H9 (cell line): ENCODE measurements at regions not wholly inside any gene's neighbourhood (a gene's known extent, or its start where the extent isn't known, plus 50 kb on each side); places are given as distances from the start of the nearest gene placed in this dataset.

Experiments used
- DNase-seq: peaks from one replicate; pipeline ENCODE4 v3.0.0-alpha.2; 2017
- H2AFZ ChIP-seq: one replicate; pipeline ENCODE4 v1.6.1; 2013; ENCODE audit warnings: mild to moderate bottlenecking, low read length, control low read depth, moderate library complexity
- H2AK5ac ChIP-seq: 2 replicates; pipeline ENCODE4 v1.6.1; 2013; ENCODE audit warnings: low read length, control low read depth, mixed read lengths; ENCODE audit not compliant: insufficient read length
- H2BK120ac ChIP-seq: one replicate; pipeline ENCODE4 v1.6.1; 2013; ENCODE audit warnings: low read depth, mild to moderate bottlenecking, low read length, control low read depth, inconsistent platforms; ENCODE audit not compliant: poor library complexity, severe bottlenecking
- H2BK12ac ChIP-seq: 2 replicates; pipeline ENCODE4 v1.6.1; 2013; ENCODE audit warnings: low read length, control low read depth, mixed read lengths, low read depth; ENCODE audit not compliant: insufficient read length
- H2BK15ac ChIP-seq: 2 replicates; pipeline ENCODE4 v1.6.1; 2013; ENCODE audit warnings: low read depth, low read length, control low read depth
- H2BK20ac ChIP-seq: one replicate; pipeline ENCODE4 v1.6.1; 2013; ENCODE audit warnings: low read depth, mild to moderate bottlenecking, low read length, control low read depth, inconsistent platforms; ENCODE audit not compliant: poor library complexity, severe bottlenecking
- H2BK5ac ChIP-seq: 2 replicates; pipeline ENCODE4 v1.6.1; 2013; ENCODE audit warnings: low read length, control low read depth, mixed read lengths; ENCODE audit not compliant: insufficient read length
- H3K14ac ChIP-seq: 2 replicates; pipeline ENCODE4 v1.6.1; 2013; ENCODE audit warnings: low read length, control low read depth; ENCODE audit not compliant: insufficient read depth
- H3K18ac ChIP-seq: 2 replicates; pipeline ENCODE4 v1.6.1; 2013; ENCODE audit warnings: low read depth, mild to moderate bottlenecking, mixed read lengths, low read length, control low read depth; ENCODE audit not compliant: insufficient read length
- H3K23ac ChIP-seq: 2 replicates; pipeline ENCODE4 v1.6.1; 2013; ENCODE audit warnings: low read length, control low read depth, mixed read lengths, low read depth; ENCODE audit not compliant: insufficient read length
- H3K23me2 ChIP-seq: 2 replicates; pipeline ENCODE4 v1.6.1; 2013; ENCODE audit warnings: low read depth, mild to moderate bottlenecking, mixed read lengths, low read length, control low read depth; ENCODE audit not compliant: insufficient read length, poor library complexity, severe bottlenecking
- H3K27ac ChIP-seq: 2 replicates; pipeline ENCODE4 v1.5.1; 2013; ENCODE audit warnings: low read length, control low read depth, mixed read lengths, low read depth; ENCODE audit not compliant: insufficient read length
- H3K27me3 ChIP-seq: 2 replicates; pipeline ENCODE4 v1.6.1; 2013; ENCODE audit warnings: low read length, control low read depth, inconsistent platforms; ENCODE audit not compliant: insufficient read depth
- H3K4ac ChIP-seq: 2 replicates; pipeline ENCODE4 v1.6.1; 2013; ENCODE audit warnings: low read depth, mild to moderate bottlenecking, control low read depth, inconsistent platforms, low read length, moderate library complexity
- H3K4me1 ChIP-seq: 2 replicates; pipeline ENCODE4 v1.6.1; 2013; ENCODE audit warnings: low read length, control low read depth, inconsistent platforms; ENCODE audit not compliant: insufficient read depth
- H3K4me2 ChIP-seq: 2 replicates; pipeline ENCODE4 v1.6.1; 2013; ENCODE audit warnings: low read length, control low read depth, mixed read lengths; ENCODE audit not compliant: insufficient read length, insufficient read depth
- H3K56ac ChIP-seq: 2 replicates; pipeline ENCODE4 v1.6.1; 2013; ENCODE audit warnings: low read depth, mild to moderate bottlenecking, mixed read lengths, low read length, control low read depth; ENCODE audit not compliant: insufficient read length
- H3K79me1 ChIP-seq: 2 replicates; pipeline ENCODE4 v1.6.1; 2013; ENCODE audit warnings: low read depth, mild to moderate bottlenecking, moderate library complexity, low read length, control low read depth, inconsistent platforms; ENCODE audit not compliant: insufficient read depth, poor library complexity, severe bottlenecking
- H3K79me2 ChIP-seq: 2 replicates; pipeline ENCODE4 v1.6.1; 2013; ENCODE audit warnings: low read length, control low read depth, inconsistent platforms; ENCODE audit not compliant: insufficient read depth
- H3K9ac ChIP-seq: 2 replicates; pipeline ENCODE4 v1.6.1; 2013; ENCODE audit warnings: low read length, control low read depth, mixed read lengths; ENCODE audit not compliant: insufficient read length; ENCODE audit errors: extremely low read depth
- H3K9me3 ChIP-seq: one replicate; pipeline ENCODE4 v1.6.1; 2013; ENCODE audit warnings: low read depth, low read length, inconsistent platforms; ENCODE audit not compliant: control insufficient read depth
- H3T11ph ChIP-seq: one replicate; pipeline ENCODE4 v1.6.1; 2013; ENCODE audit warnings: mild to moderate bottlenecking, low read length, control low read depth, inconsistent platforms
- H4K20me1 ChIP-seq: one replicate; pipeline ENCODE4 v1.6.1; 2013; ENCODE audit not compliant: control insufficient read depth, insufficient read length, insufficient read depth
- H4K5ac ChIP-seq: 2 replicates; pipeline ENCODE4 v1.6.1; 2013; ENCODE audit warnings: low read depth, mild to moderate bottlenecking, mixed read lengths, low read length, control low read depth; ENCODE audit not compliant: insufficient read length
- H4K8ac ChIP-seq: replicated peaks from 2 replicates; pipeline ENCODE4 v1.6.1; 2013; ENCODE audit warnings: low read length, control low read depth, mixed read lengths, low read depth; ENCODE audit not compliant: insufficient read length
- H4K91ac ChIP-seq: 2 replicates; pipeline ENCODE4 v1.6.1; 2013; ENCODE audit warnings: low read depth, mild to moderate bottlenecking, moderate library complexity, mixed read lengths, low read length, control low read depth; ENCODE audit not compliant: insufficient read length
- H3K27ac Mint-ChIP-seq, 3 experiments: 2 replicates in 2 of 3; 3 replicates in 1 of 3; pipeline ENCODE4 v1.8.0; 2020 to 2021; ENCODE audit warnings: mixed read lengths in 3 of 3, mild to moderate bottlenecking in 1 of 3, moderate library complexity in 1 of 3
- H3K27me3 Mint-ChIP-seq: 2 replicates; pipeline ENCODE4 v1.8.0; 2021; ENCODE audit warnings: low read depth, mild to moderate bottlenecking, moderate library complexity, mixed read lengths
- H3K36me3 Mint-ChIP-seq, 3 experiments: 2 replicates in 2 of 3; 3 replicates in 1 of 3; pipeline ENCODE4 v1.8.0; 2020 to 2021; ENCODE audit warnings: low read depth in 3 of 3, mixed read lengths in 3 of 3; ENCODE audit not compliant: insufficient read depth in 1 of 3
- H3K4me1 Mint-ChIP-seq, 2 experiments: 2 replicates each; pipeline ENCODE4 v1.8.0; 2020; ENCODE audit warnings: mixed read lengths in 2 of 2
- H3K4me3 Mint-ChIP-seq, 2 experiments: 2 replicates in 1 of 2; 3 replicates in 1 of 2; pipeline ENCODE4 v1.8.0; 2020 to 2021; ENCODE audit warnings: mild to moderate bottlenecking in 2 of 2, mixed read lengths in 2 of 2, moderate library complexity in 1 of 2
- H3K9me3 Mint-ChIP-seq, 2 experiments: 2 replicates in 1 of 2; 3 replicates in 1 of 2; pipeline ENCODE4 v1.8.0; 2020; ENCODE audit warnings: mild to moderate bottlenecking in 2 of 2, mixed read lengths in 2 of 2, moderate library complexity in 1 of 2
- WGBS: extraction: QIAGEN DNeasy Blood & Tissue Kit; methylation state at CpG from one replicate; pipeline ENCODE4 v1.1.7; 2013; ENCODE audit warnings: missing lambda C conversion rate, low lambda C conversion rate, mixed read lengths; ENCODE audit not compliant: insufficient read length; ENCODE audit errors: extremely low coverage; 5-methylcytosine and 5-hydroxymethylcytosine counted together
- TF ChIP-seq, protein P1 (sequence below): fragments of 200-600 bp; sonication (generic); conservative IDR thresholded peaks from 3 replicates; pipeline ENCODE4 v1.8.0; 2021; ENCODE audit warnings: antibody characterized with exemption, mild to moderate bottlenecking

DNA sequence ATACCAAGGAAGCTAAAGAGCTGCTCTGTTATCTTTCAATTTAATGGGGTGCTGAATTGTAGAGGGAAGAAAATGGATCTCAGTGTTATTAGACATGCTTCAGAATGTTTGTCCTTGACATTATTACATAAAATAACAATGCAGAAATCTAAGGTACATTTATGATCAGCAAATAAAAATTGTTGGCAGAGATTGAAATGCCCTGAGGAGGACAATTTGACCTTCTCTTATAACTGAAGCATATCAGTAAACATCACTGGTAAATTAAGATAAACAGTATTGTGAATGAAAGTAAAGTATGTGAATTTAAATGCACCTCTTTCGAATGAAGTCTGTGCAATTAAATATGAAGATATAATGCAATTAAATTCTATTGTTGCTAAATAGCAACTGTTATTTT, 1362.1 kb upstream of the ATXN8OS start:
- Histone ChIP-seq H3K23ac (no peak overlapping the region), H2BK12ac (no peak overlapping the region), H3K23me2 (no peaks in the 10 kb centered on the region), H2BK20ac (no peak overlapping the region), H4K8ac (no peak overlapping the region), H2AK5ac (no peak overlapping the region), H2BK120ac (no peak overlapping the region), H3K14ac (no peak overlapping the region), H3K27ac (no peak overlapping the region), H4K91ac (no peak overlapping the region), H4K5ac (no peak overlapping the region), H3K56ac (no peak overlapping the region), H2AFZ (no peak overlapping the region), H3K18ac (no peak overlapping the region), H3K79me2 (no peaks in the 10 kb centered on the region), H3K27me3 (no peaks in the 10 kb centered on the region), H3K9me3 (no peaks in the 10 kb centered on the region), H3K4ac (no peak overlapping the region), H3K79me1 (no peaks in the 10 kb centered on the region), H2BK15ac (no peak overlapping the region), H3T11ph (no peak overlapping the region), H3K4me1 (no peaks in the 10 kb centered on the region), H3K4me2 (no peak overlapping the region), H4K20me1 (no peaks in the 10 kb centered on the region), H2BK5ac (no peak overlapping the region), H3K9ac (no peak overlapping the region)
- 100% methylated on average over 1 of the region's 1 CpG for WGBS
- Mint-ChIP-seq H3K27me3 (no peaks in the 10 kb centered on the region), H3K27ac (no peak overlapping the region), H3K9me3 (no peaks in the 10 kb centered on the region), H3K36me3 (no peaks in the 10 kb centered on the region), H3K4me3 (no peak overlapping the region), H3K4me1 (peaks cover 16 to 17% of the 10 kb centered on the region in 2 experiments)
- DNase-seq = no peak
- TF ChIP-seq, protein P1, sequence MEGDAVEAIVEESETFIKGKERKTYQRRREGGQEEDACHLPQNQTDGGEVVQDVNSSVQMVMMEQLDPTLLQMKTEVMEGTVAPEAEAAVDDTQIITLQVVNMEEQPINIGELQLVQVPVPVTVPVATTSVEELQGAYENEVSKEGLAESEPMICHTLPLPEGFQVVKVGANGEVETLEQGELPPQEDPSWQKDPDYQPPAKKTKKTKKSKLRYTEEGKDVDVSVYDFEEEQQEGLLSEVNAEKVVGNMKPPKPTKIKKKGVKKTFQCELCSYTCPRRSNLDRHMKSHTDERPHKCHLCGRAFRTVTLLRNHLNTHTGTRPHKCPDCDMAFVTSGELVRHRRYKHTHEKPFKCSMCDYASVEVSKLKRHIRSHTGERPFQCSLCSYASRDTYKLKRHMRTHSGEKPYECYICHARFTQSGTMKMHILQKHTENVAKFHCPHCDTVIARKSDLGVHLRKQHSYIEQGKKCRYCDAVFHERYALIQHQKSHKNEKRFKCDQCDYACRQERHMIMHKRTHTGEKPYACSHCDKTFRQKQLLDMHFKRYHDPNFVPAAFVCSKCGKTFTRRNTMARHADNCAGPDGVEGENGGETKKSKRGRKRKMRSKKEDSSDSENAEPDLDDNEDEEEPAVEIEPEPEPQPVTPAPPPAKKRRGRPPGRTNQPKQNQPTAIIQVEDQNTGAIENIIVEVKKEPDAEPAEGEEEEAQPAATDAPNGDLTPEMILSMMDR = no peak
